B cell (primary cell): ENCODE measurements at regions not wholly inside any gene's neighbourhood (a gene's known extent, or its start where the extent isn't known, plus 50 kb on each side); places are given as distances from the start of the nearest gene placed in this dataset.

Experiments
- EZH2 ChIP-seq: IDR thresholded peaks from 2 replicates; pipeline ENCODE4 v1.6.1; 2012; ENCODE audit warnings: borderline replicate concordance, low read depth, mild to moderate bottlenecking, moderate library complexity, low read length; ENCODE audit not compliant: insufficient read depth, poor library complexity, severe bottlenecking
- TF ChIP-seq, protein P1 (sequence below): fragments of 200-600 bp; IDR thresholded peaks from one replicate; pipeline ENCODE4 v1.8.0; 2022; ENCODE audit warnings: antibody characterized with exemption, mild to moderate bottlenecking

- TF ChIP-seq, protein P1, sequence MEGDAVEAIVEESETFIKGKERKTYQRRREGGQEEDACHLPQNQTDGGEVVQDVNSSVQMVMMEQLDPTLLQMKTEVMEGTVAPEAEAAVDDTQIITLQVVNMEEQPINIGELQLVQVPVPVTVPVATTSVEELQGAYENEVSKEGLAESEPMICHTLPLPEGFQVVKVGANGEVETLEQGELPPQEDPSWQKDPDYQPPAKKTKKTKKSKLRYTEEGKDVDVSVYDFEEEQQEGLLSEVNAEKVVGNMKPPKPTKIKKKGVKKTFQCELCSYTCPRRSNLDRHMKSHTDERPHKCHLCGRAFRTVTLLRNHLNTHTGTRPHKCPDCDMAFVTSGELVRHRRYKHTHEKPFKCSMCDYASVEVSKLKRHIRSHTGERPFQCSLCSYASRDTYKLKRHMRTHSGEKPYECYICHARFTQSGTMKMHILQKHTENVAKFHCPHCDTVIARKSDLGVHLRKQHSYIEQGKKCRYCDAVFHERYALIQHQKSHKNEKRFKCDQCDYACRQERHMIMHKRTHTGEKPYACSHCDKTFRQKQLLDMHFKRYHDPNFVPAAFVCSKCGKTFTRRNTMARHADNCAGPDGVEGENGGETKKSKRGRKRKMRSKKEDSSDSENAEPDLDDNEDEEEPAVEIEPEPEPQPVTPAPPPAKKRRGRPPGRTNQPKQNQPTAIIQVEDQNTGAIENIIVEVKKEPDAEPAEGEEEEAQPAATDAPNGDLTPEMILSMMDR: no peak
- no peak for TF ChIP-seq EZH2
These were observed 81.6 kb upstream of the KHDRBS2 start for GRCh38 chr6:62367601-62368000.
